ENCODE measurements at regions not wholly inside any gene's neighbourhood (a gene's known extent, or its start where the extent isn't known, plus 50 kb on each side); places are given as distances from the start of the nearest gene placed in this dataset.

GRCh38 chr3:140829796-140830195, 111.8 kb upstream of the SLC25A36 start:
- TF ChIP-seq, protein P1, sequence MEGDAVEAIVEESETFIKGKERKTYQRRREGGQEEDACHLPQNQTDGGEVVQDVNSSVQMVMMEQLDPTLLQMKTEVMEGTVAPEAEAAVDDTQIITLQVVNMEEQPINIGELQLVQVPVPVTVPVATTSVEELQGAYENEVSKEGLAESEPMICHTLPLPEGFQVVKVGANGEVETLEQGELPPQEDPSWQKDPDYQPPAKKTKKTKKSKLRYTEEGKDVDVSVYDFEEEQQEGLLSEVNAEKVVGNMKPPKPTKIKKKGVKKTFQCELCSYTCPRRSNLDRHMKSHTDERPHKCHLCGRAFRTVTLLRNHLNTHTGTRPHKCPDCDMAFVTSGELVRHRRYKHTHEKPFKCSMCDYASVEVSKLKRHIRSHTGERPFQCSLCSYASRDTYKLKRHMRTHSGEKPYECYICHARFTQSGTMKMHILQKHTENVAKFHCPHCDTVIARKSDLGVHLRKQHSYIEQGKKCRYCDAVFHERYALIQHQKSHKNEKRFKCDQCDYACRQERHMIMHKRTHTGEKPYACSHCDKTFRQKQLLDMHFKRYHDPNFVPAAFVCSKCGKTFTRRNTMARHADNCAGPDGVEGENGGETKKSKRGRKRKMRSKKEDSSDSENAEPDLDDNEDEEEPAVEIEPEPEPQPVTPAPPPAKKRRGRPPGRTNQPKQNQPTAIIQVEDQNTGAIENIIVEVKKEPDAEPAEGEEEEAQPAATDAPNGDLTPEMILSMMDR (IDR thresholded peaks at IDR 0.05) = no peak
- TF ChIP-seq POLR2A (IDR thresholded peaks at IDR 0.05) = no peak

All from gastroesophageal sphincter (tissue), 3 donors.